ENCODE measurements at regions not wholly inside any gene's neighbourhood (a gene's known extent, or its start where the extent isn't known, plus 50 kb on each side); places are given as distances from the start of the nearest gene placed in this dataset.

- no peak for TF ChIP-seq CTCF (IDR thresholded peaks at IDR 0.05)
- no peak for TF ChIP-seq POLR2A (IDR thresholded peaks at IDR 0.05)
Measured at GRCh38 chr7:71042591-71042990, 89.4 kb upstream of the GALNT17 start.
